NT2/D1 (cell line): ENCODE measurements at regions not wholly inside any gene's neighbourhood (a gene's known extent, or its start where the extent isn't known, plus 50 kb on each side); places are given as distances from the start of the nearest gene placed in this dataset.

Experiments used
- YY1 ChIP-seq: IDR thresholded peaks from 2 replicates; pipeline ENCODE4 v1.6.1; 2011; ENCODE audit not compliant: insufficient read length, insufficient read depth
- ZNF274 ChIP-seq: IDR thresholded peaks from 2 replicates; pipeline ENCODE4 v1.6.1; 2011; ENCODE audit warnings: mild to moderate bottlenecking, low read depth, low read length

DNA sequence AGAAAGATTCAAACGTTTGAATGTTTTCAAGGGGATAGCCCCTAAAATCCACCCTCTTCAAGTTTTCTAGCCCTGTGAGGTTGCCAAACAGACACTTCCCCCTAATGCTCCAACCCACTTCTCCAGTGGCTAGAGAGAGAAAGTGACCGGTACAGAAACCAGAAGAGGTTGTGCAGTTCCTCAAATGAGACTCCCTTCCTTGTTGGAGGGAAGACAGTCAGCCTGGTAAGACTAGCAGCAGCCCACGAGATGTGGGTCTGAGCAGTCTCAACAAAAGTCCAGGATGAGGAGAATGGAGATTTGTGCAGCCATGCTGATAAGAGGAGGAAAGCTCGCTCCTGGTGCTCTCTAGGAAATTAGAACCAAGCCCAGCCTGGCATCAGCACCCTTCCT, 222.8 kb upstream of the TPRG1 start:
- TF ChIP-seq YY1 (no peak), ZNF274 (no peak)
